ENCODE measurements at regions not wholly inside any gene's neighbourhood (a gene's known extent, or its start where the extent isn't known, plus 50 kb on each side); places are given as distances from the start of the nearest gene placed in this dataset.
"Not testable (repeated sequence)": the region's sequence is repeated elsewhere in the genome, so short reads cannot be mapped to it uniquely, and the experiment has no call there.

DNA sequence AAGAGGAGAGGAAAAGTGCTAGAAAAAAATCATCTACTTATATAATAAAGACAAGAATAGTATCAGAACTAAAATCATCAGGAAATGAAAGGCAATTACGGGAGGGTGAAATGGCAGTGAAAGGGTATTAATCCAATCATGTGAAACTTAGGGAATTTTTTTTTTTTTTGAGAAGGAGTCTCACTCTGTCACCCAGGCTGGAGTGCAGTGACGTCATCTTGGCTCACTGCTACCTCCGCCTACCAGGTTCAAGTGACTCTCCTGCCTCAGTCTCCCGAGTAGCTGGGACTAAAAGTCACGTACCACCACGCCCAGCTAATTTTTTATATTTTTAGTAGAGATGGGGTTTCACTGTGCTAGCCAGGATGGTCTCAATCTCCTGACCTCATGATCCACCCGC lies 501.3 kb downstream of the COL12A1 start:
- not testable (repeated sequence) for DNase-seq

DNA sequence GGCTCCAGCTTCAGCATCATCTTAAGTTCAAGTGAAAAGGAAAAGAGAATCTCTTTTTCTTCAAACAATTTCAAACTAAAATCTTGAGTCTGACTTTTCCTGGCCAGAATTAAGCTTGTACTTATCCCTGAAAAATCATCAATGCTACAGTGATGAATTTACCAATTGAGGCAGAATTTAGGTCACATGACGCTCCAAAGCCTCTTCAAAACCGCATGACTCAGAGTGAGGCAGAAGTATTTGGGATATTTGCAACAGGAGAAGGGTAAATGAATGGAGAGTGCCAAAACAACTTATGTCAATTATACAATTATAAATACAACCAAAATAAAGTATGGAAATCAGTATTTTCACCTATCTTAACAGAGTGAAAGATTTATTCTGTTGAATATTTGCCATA lies 515.5 kb downstream of the COL12A1 start:
- no peak for DNase-seq

DNA sequence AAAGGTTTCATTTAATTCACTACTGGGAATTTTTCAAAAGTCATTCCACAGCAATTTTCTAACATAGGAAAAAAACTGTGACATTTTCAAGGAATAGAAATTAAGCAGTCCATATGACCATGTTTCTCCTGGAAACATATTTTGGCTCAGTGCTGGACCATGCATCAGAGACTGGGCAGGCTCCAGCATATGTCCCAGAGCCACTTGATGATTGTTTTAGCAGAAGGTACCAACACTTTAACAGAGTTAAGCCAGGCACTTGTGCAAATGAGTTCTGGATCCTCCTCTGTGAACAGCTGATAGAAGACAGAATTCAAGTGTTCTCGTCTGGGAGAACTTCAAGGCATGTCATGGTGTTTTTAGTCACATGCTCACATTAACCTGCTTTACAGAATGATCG lies 516.3 kb downstream of the COL12A1 start:
- no peak for DNase-seq

DNA sequence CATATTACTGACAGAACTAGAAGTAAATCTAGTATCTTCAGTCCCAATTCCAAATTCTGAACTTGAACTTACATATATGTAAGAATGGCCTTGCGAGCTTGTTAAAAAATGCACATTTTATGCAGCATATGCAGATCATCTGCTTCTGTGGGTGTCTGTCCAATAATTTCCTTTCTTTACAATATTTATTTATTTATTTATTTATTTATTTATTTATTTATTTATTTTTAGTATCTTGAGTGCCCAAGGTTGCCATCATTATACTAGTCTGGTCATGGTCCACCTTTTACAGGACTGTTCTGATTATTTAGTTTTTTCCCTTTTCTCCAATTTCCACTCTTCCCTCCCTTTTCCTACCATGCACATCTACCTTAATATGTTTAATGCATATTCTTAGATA lies 528.4 kb downstream of the COL12A1 start:
- DNase-seq, result no peak

DNA sequence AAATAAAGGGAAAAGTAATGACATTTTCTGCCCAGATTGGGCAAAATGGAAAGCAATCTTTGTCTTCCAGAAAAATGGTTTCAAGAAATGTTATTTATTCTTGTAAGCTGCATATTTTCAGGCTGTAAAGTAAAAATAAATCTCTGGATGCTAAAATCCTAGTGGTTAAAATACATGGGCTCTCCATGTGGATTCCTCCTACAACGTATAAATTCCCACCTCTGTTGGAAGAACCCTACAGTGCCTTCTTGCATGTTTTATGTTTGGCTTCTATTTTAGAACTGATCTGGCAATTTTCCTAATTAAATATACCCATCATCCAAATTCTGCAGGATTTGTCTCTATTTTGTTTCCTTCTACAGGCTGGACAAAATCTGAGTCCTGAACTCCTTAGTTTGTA lies 528.9 kb downstream of the COL12A1 start:
- no peak for DNase-seq

DNA sequence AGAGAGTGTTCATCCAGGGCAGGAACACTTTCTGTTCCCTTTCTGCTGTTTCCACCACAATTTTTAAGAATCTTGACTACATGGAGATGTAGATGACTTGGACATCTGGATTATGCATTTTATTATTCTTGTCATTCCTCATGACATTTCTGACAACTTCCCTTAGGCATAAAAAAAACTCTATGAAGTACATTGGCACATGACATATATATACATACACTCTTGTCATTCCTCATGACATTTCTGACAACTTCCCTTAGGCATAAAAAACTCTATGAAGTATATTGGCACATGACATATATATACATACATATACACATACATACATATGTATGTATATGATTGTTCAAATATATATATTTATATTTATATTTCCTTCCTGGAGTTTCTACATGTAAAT lies 531.5 kb downstream of the COL12A1 start:
- DNase-seq, result no peak

DNA sequence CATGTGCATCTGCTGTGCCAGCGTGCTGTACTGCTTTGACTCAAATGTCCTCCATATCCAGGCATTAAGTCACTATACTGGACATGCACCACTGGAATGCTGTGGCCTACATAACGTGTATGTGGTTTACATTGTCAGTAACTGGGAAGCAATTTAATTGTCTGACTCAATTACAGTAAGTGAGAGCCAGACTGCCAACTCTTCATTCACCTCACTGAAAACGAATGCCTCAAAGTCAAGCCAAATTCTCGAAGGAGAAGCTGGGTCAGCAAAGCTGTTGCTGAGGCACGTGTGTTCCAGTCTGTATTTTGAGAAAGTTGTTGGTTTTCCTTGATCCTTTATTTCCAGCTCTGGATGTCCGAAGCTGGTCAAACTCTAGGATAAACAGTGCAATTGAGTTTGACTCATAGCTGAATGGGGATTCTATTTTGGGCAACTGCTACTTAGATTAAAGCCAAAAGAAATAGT lies 534.3 kb downstream of the COL12A1 start:
- DNase-seq, result no peak

DNA sequence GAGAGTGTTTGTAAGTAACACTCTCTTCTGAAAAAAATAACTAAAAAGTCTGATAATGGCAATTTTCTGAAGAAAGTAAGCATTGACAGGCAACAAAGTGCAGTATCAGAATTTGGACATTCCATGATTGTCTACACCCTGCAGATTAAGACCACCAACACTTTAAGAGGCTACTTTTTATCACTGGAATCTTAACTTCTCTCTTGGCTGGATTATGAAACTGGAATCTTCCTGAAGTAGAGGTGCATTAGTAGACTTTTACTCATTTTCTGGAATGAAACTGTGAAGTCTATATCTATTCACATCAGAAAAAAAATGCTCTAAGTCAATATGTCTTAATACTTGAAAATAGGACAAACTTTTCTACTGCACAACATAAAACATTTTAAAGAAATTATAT lies 547.5 kb downstream of the COL12A1 start:
- DNase-seq, result no peak

DNA sequence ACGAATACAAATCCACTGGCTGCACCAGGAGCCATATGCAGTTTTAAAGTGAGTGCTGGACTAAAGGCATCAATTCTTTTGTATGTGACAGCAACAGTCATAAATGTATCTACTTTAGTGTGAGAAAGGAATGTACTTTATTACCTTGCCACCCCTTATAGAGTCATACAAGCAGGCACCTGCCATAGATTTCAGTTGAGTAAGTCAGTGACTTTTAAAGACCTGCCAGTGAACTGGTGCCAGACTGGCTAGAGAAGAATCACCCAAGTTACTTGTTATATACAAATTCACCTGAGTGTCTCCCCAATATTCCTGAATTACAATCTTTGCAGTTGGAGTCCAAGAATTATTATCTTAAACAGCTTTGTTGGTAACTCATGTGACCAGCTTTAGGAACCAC lies 547.9 kb downstream of the COL12A1 start:
- DNase-seq, result no peak

DNA sequence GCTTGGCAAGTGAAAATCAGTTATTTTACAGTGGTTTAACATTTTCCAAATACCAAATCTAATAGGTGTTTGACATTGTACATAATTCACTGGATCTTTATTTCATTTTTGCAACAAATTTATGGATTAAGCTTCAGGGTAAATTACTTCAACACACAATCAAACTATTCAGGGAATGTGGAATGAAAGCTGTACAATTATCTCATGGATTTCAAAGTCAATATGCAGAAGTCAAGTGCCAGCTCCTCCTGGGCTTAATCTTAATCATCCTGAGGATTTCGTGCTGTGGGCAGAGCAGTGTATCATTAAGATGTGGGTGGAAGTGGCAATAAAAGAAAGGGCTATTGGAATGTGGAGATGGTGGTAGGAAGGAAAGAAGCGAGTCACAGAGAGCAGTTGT lies 548.8 kb downstream of the COL12A1 start:
- DNase-seq, result no peak

DNA sequence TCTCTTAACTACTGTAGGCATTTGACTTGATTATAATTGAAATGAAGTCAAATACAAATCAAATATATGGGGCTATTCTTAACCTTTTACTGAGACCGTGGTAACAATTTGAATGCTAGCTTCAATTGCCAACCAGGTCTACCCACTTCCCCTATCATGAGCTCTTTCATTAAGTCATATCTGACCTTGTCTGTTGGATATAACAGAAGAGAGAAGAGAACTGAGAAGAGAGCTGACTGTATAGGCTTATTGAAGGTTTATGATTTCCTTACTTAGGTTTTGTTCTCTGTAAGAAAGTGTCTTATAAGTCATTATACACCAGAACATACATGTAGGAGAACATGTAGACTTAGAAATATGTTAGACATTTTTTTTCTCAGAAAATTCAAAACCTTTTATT lies 549.4 kb downstream of the COL12A1 start:
- no peak for DNase-seq

DNA sequence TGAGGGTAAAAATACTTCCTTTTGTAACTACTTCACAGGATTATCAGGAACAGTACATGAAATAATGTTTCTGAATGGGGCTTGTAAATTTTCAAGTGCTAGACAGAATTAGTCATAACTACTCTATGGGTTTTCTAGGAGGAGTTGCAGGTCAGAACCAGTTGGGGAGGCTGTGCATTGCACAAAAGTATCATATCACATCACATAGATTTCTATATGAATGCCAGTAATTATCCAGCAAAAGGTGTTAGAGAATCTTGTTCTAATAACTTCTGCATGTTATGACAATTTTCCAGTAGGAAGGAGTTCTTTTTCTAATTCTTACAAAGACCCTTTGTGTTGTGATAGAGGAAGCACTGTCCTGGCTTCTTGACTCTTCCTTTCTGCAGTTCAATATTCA lies 551.6 kb downstream of the COL12A1 start:
- no peak for DNase-seq

DNA sequence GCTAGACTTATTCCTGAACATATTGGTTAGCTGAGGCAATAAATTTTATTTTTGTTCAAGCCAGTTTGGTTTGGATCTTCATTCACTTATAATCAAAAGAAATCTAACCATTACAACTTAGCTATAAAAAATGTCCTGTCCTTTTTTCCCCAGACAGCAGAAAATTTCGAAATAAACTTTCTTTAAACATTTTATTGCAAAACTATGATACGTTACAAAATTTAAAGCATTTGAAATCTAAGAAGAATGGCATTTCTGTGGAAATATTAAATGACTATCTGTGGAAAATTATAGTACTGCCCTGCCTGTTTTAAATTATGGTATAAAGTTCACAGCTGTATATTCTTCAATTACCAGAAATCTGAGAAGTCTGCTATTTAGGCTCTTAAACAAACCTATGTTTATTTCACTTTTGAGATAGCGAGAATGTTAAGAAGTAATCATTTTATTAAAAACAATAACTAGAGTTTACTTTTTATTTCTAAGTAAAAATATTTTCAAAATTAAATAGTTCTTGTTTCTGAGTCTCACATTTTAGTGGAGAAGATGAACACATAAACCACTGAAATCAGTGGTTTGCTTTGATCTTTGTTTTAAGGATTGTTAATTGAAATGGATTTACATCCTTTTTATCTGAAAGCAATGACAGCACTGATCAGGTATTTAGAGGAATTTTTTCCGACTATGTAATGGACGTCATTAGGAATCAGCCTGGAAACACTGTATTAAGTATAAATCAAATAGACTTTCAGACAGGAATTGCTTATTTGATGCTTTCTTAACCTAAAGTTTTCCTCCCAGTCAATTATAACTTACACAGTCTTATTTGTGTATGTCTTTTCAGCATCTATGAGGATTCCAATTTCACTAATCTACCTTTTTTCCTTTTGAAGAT lies 553.7 kb downstream of the COL12A1 start:
- no peak for DNase-seq

DNA sequence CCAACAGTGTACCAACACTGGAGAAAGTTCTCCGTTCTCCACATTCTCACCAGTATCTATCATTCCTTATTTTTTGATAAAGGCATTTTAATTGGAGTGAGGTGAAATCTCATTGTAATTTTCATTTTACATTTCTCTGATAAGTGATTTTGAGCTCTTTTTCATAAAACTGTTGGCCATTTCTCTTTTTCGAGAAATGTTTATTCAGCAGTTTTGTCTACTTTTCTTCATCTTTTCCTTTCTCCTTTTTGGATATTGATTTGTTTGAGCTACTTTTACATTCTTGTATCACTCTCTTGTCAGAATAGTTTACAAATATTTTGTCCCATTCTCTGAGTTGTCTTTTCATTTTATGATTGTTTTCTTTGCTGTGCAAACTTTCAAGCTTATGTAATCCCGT lies 555.2 kb downstream of the COL12A1 start:
- no peak for DNase-seq

DNA sequence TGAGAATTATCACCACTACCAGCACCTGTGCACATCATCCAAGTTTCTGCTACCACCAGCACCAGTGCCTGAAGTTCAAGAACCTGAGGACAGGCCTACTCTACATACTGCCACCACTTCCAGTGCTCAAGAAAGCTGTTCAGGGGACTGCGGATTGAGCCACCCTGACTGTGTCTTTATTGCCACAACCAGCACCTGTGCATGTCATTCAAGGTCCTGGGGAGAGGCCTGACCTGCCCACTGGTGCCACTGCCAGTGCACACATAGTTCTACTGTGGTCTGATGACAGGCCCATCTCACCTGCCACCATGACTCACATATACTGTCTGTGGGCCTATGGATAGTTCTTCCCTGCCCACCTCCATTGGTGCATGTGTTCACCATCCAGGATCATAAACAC lies 559.4 kb downstream of the COL12A1 start:
- DNase-seq, result no peak

DNA sequence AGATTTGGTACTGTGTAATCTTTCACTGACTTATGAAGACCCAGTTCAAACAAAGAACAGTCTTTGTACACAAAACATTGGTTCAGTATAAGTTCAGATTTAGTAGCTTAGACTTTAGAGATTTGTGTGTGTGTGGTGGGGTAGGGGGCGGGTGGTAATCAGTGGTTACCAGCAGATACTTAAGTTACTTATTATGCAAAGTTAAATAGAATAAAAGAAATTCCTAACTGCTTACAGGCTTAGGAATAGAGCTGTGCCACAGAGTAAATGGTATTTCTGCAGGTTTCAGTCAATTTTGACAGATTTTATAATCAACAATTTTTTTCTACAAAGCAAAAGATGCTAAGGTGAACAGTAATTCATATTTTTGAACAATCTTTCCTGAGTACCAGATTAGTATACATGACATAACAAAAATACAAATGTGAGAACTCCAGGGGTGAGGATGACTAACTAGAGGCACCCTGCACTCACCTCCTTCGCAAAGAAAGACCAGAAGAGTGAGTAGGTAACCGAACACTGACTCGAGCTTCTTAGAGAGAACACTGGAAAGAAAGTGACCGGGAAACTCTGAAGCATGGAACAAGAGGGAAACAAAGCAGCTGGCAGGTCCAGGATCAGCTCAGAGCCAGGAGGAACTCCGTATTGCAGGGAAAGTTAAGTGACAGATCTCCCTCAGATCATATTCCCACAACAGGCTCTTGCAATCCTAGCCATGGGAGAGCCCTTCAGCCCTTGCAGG lies 560.6 kb downstream of the COL12A1 start:
- no peak for DNase-seq

DNA sequence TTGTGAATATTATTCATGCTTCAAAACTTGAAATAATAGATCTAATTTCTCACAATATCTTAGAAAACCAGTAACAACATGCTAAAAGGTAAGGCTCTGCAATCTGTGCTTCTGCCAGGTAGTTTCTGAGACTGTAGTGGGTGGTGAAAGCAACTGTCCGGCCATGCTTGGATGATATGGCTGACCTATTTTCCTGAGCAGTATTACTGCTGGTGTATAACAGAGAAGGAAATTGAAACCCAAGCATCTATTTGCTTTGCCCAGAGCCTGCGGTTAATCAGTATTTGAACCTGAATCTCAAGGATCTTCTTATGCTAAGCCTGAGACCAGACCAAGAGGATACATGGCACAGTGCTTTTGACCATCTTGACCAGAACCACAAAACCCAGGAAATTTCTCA lies 563.8 kb downstream of the COL12A1 start:
- DNase-seq, result no peak

DNA sequence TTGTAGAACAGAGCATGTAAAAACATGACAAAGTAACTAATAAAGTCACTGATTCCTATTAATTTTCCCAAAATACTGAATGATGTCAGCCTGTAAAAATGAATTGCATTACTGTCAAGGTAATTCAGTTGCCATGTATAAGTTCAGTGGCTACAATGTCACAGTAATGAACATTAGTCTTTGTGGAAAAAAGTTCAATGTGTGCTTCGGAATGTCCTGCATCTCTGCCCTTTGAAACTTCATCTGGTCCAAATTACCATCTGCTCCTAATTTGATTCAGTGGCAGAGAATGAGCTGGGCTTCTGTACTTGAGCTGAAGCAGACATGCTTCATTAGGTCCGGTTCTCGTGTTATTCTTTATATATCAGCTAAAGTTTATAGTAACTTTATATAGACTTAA lies 567.4 kb downstream of the COL12A1 start:
- DNase-seq, result no peak

DNA sequence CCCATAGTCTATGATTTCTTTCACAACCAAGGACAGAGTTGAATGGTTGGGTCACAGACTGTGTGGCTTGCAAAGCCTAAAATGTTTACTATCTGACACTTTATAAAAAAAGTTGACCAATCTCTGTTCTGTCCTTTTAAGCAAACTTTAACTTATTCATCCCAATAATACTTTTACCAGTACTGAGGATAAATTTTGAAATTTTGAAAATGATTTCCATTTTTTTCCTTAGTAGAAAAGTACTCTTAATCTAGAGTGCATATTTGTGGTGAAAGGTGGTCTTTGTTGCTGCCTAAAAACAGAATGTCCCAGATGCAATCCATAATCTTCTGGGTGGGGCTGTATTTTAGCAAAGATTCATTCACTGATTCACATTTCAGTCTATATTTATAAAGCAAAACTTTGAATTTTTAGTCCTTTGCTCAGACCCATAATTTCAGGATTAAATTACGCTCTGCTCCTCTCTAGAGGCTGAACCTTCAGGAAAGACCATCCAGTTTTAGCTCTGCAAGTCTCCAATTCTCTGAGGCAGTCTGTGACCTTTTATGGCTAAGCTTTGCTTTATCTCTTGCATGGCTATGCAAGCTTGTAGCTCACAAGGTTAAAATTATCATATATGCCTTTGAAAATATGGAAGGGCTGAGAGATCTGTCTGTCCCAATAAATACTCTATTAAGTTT lies 573.5 kb downstream of the COL12A1 start:
- DNase-seq, result no peak

DNA sequence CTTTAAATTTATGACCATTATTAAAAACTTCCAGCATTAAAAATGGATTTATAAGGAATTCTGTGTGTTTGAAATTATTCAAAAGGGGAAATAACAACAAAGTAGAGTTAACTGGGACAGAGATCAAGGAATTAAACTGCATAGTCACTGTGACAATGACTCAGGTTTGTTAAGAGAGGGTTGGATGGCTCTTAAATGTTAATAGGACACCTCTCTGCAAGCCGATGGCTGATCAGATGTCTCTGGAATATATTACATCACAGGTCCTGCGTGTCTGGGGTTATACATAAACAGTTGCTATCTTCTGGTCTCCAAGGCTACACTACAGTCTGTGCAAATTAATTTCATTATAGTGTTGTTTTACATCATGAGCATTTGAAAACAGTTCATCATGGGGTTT lies 574.3 kb downstream of the COL12A1 start:
- no peak for DNase-seq

DNA sequence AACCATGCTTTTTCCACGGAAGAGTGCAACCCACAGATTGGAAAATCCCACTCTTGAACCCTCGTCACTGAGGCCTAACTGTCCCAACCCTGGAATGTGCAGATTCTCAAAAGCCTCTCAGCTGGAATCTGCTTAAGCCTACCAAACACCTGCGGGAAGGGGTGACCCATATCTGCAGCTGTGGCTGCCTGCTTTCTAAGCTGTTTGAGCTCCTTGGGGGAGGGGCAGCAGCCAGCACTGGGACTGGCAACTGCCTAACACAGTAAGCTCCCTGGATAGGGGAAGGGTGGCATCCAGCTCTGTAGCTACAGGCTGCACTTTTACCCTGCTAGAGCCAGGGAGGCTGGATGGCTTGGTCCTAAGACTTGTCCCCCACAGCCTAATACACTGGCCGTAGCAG lies 579.6 kb downstream of the COL12A1 start:
- no peak for DNase-seq

DNA sequence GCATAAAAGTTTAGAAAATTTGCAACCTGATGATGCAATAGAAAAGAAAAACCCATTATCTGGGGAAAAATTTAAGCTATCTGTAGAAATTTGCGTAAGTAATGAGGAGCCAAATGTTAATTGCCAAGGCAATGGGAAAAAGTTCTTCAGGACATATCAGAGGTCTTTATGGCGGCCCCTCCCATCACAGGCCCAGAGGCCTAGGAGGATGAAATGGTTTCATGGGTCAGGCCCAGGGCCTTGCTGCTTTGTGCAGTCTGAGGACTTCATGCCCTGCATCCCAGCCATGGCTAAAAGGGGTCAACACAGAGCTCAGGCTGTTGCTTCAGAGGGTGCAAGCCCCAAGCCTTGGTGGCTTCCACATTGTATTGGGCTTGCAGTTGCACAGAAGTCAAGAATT lies 582.8 kb downstream of the COL12A1 start:
- no peak for DNase-seq

DNA sequence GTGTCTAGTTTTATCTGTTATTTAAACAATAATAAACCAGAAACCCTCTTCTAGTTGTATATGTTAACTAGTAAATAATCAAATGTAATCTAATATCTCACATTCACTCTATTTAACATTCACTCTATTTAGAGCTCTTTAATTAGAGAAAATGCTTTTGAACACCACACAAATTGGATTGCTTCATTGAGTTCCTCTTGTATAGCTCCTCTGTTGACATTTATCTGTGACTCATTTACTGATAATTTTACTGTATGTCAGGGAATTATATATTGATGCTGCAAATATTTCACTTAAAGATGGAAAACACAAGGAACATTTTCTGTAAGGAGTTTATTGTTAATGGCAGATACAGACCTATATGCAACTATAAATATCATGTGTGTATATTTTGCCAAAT lies 594.6 kb downstream of the COL12A1 start:
- no peak for DNase-seq

DNA sequence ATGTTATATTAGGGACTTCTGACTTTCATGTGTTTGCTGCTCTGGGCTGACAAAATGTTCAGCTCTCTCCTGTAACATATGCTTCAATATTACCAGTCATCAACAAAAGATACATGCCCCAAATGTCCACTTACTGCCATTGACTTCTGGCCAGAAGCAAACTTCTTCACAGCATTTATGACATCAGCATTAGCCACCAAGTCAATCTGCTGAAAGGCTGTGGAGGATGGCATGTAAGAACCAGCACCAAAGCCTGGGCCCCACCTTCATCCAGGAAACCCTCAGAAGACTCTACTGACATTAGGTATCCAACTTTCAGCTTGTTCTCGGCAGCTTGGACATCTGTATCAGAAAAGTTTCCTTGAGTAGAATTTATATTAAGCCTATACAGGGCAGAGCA lies 595.5 kb downstream of the COL12A1 start:
- DNase-seq, result no peak

Measured in inflammatory macrophage treated with lipopolysaccharide for 1 hour (primary cell).